Stimulated activated CD4-positive, alpha-beta T cell treated with anti-CD3 and anti-CD28 coated beads, TNF-alpha, amount 100 ng/mL, for 48 hours (primary cell): ENCODE measurements at regions not wholly inside any gene's neighbourhood (a gene's known extent, or its start where the extent isn't known, plus 50 kb on each side); places are given as distances from the start of the nearest gene placed in this dataset.

Experiments
- DNase-seq, 3 donors: peaks; one replicate each; pipeline ENCODE4 v3.0.0-alpha.2; 2020; ENCODE audit warnings: low read depth in 3 of 3

- no peak for DNase-seq
Observed at GRCh38 chr3:31050296-31050695, 155.8 kb upstream of the GADL1 start.

GRCh38 chr3:31051226-31051625 is 156.8 kb upstream of the GADL1 start:
- DNase-seq, result no peak

- DNase-seq, result no peak
Observed at GRCh38 chr3:31053299-31053698, 158.8 kb upstream of the GADL1 start.

DNA sequence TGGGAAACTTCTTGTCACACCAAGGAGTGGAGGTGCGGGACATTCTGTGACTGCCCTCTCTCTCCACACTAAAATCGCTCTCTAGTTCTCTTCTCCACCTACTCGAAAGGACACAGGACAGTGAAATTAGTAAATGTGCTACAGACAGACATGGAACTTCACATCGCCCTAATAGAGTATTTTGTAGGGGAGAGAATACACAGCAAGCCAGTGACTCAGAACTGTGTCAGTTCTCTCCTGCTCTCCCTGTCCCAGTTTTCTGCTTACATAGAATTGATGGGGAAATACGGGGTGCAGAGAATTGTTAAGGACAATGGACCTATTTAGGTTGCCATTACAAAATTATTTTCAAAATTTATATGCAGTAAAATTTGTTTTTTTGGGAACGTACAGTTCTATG is 159.6 kb upstream of the GADL1 start:
- no peak for DNase-seq

DNA sequence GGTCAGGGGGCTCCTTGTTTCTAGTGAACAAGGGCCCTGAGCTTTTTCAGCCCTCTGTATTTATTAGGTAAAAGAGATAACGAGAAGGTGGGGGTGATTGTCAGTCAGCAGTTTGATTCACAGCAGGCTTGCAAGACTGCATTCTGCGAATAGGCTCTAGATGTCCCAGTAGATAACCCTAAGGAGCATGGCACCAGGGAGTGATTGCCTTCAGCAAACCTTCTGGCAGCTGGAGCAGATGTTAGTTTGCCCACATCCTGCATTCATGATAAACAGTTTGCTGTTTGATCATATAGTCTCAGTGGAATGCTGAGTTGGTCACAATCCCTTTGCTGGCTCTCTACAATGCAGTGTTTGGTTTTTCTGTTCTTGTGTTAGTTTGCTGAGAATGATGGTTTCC is 161.3 kb upstream of the GADL1 start:
- DNase-seq, result no peak

- DNase-seq, result no peak
Observed at GRCh38 chr3:31057891-31058290, 163.4 kb upstream of the GADL1 start.

- DNase-seq, result no peak
Observed at GRCh38 chr3:31064021-31064420, 169.6 kb upstream of the GADL1 start.

GRCh38 chr3:31065765-31066164 is 171.3 kb upstream of the GADL1 start:
- no peak for DNase-seq

GRCh38 chr3:31067004-31067403 is 172.5 kb upstream of the GADL1 start:
- DNase-seq, result no peak

- DNase-seq, result no peak
Observed at GRCh38 chr3:31075471-31075870, 181.0 kb upstream of the GADL1 start.

- no peak for DNase-seq
Observed at GRCh38 chr3:31075876-31076275, 181.4 kb upstream of the GADL1 start.

GRCh38 chr3:31077021-31077601 is 182.7 kb upstream of the GADL1 start:
- peak; percentile 14 to 40 (median 24) for DNase-seq

- DNase-seq, result no peak
Observed at GRCh38 chr3:31077826-31078225, 183.4 kb upstream of the GADL1 start.

DNA sequence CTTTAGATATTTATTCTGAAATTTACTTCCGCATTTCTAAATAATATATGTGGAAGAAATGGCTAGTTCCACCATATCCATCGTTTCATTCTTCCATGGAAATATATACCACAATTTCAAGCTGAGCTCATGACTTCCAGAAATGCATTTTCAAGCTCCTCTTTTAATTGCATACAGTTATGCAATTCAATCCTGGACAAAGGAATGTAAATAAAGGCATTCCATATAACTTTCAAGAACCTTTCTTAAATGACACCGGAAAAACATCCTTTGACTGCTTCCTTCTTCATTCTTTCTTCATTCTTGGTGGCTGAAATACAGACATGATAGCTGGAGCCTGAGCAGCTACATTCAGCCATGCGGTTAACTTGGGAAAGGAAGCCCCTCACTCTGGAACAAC is 185.2 kb upstream of the GADL1 start:
- DNase-seq, result no peak

DNA sequence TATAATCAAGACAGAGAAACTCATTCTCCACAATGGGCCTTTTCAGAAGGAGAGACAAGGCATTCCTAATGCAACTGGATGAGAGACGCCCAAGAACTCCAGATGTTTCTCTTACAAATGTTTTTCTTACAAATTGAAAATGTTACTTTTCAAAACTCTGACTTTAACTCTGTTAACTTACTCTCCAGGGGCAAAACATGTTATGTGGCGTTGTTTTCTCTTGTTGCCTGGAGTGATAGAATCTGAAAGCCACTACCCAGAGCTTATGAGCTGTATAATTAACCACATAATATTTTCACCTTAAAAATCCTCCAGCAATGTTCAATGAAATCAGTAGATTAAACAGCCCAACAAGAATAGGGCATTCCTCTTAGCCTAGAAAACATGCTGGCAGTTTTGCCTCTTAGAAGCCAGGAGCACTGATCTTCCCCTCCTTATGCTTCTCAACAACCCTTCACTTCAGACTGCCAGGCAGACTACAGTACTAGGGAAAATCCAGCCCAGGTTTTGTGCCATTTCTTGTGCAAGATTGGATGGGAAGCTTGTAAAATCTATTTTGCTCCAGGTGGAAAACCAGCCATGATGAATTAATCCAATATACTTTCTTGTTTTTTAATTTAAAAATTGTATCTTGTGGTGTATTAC is 186.7 kb upstream of the GADL1 start:
- no peak for DNase-seq

DNA sequence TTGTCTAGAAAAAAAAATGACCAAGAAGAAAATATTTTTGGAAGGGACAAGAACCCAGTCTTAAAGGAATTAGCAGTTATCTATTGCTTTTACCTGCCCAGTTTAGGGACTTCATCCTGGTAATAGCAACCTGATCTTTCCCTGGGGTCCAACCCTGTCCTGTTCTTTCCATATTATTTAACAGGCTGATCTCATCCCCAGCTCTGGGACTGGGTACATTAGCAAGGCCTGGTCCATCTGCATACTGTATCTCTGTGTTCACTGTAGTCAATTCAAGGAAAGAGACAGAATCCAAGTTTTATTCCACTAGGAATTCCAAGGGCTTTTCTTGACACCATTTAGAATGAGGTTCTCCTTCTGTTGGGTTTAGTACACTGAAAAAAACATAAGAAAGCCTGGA is 191.7 kb upstream of the GADL1 start:
- no peak for DNase-seq

DNA sequence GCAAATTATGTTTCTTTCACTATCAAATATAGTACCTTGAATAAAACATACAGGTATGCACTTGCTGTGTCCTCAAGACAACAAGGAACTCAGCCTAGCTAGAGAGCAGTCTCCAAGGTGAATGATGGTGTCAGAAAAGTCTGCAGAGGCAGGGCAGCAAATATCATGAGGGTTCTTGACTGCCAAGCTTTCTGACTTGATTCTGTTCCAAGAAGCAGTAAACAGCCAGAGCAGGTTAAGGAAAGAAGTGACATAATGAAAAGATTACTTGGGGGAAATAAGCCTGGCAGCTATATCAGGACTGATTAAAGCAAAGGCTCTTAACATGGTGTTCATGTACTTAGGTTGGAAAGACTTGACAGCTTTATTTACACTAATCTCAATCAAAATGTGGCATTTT is 192.2 kb upstream of the GADL1 start:
- no peak for DNase-seq

DNA sequence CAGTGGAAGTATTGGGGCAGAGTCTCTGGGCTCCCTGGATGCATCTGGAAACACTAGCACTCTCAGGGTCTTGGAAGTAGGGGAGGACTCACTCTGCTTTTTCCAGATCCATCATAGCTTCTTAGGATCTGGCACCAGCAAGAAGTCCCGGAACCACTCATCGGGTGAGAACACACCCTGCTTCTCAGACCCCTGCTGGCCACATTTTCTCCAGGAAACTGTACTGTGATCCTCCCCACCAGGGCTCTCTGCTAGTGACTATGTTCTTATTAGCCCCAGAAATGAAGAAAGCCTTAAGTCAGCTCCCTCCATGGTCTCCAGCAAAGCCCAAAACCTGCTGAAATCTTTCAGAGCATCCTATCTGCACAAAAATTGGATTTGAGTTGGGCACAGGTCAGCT is 197.3 kb upstream of the GADL1 start:
- no peak for DNase-seq

DNA sequence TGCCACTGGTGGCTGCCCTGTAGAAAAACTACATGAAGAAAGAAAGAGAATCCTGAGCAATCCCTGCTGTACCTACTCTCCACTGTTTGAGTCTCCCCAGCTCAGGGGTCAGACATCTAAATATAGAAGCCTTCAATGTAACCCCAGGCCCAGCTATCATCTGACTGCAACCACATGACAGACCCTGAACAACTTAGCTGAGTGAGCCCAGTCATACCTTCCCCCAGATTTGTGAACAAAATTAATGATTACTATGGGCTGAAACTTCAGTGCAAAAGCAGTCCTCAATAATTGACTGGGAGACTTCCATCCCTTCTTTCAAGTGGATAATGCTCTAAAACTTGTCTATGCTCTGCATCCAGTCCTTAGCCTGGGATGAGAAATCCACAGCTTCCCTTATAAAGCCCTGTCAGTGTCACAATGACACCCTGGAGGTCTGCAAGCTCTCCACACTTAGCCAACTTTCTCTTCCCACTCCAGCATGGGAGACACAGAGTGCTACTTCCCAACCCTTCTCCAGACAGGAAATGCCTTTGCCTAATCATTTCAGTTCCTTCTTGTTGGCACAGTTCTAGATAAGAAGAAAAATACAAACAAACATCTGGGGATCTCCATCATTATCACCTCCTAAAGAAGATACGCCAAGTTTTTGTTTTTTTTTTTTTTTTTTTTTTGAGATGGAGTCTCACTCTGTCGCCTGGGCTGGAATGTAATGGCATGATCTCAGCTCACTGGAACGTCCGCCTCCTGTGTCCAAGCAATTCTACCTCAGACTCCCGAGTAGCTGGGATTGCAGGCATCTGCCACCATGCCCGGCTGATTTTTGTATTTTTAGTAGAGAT is 198.5 kb upstream of the GADL1 start:
- DNase-seq, result no peak

DNA sequence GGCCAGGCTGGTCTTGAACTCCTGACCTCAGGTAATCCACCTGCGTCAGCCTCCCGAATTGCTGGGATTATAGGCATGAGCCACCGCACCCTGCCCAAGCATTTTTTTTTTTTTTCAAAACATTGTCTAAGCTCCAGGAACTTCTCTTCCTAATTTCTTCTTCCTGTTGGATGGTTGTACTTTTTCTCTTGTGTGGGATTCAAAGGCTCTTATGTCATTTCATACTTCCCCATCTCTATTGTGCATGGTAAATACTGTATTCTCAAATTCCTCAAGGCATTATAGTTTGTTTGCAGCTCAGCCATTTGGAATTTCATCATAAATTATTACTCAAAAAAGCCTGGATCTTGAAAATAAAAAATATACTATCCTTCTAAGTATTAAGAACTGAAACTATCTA is 199.1 kb upstream of the GADL1 start:
- DNase-seq, result no peak

DNA sequence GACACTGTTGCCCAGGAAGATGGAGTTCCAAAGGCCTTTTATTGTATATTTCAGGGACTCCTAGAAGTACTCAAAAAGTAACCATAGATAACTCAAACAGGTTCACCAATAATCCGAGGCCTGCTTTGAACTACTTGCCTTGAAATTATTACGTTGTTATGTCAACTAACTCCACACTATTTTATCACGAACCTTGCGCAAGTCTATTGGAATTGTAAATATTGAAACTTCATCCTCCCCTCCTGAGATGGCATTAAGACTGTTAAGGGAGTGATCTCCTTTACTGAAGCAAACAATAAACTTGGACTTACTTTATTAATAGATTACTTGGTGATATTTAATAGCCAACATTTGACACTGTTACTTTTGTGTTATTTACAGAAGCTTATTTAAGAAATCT is 199.6 kb upstream of the GADL1 start:
- DNase-seq, result no peak

GRCh38 chr3:31095255-31095654 is 200.8 kb upstream of the GADL1 start:
- no peak for DNase-seq
